Liver (tissue), 8 donors: ENCODE measurements at regions not wholly inside any gene's neighbourhood (a gene's known extent, or its start where the extent isn't known, plus 50 kb on each side); places are given as distances from the start of the nearest gene placed in this dataset.
"Not testable (repeated sequence)": the region's sequence is repeated elsewhere in the genome, so short reads cannot be mapped to it uniquely, and the experiment has no call there.

Experiments
- DNase-seq: peaks from one replicate; pipeline ENCODE4 v3.0.0-alpha.2; 2017; ENCODE audit warnings: low spot score
- H3K27ac ChIP-seq, 2 donors: one replicate each; pipeline ENCODE4 v1.7.0; 2013; ENCODE audit warnings: inconsistent platforms in 2 of 2, low read length in 2 of 2, control low read depth in 1 of 2, low read depth in 1 of 2, mild to moderate bottlenecking in 1 of 2
- H3K27me3 ChIP-seq, 4 donors: one replicate each; pipeline versions ENCODE4 v1.6.1 to v1.7.0; 2013; ENCODE audit warnings: low read length in 3 of 4, inconsistent platforms in 1 of 4, mild to moderate bottlenecking in 1 of 4, moderate library complexity in 1 of 4; ENCODE audit not compliant: control insufficient read depth in 4 of 4, insufficient read depth in 4 of 4
- H3K36me3 ChIP-seq, 4 donors: one replicate each; pipeline versions ENCODE4 v1.6.1 to v1.7.0; 2013; ENCODE audit warnings: low read length in 3 of 4, mild to moderate bottlenecking in 3 of 4, low read depth in 1 of 4, moderate library complexity in 1 of 4; ENCODE audit not compliant: control insufficient read depth in 4 of 4, insufficient read depth in 3 of 4
- H3K4me1 ChIP-seq, 4 donors: one replicate each; pipeline versions ENCODE4 v1.6.1 to v1.7.0; 2013; ENCODE audit warnings: low read length in 3 of 4, mild to moderate bottlenecking in 3 of 4, moderate library complexity in 1 of 4; ENCODE audit not compliant: control insufficient read depth in 4 of 4, insufficient read depth in 4 of 4
- H3K4me3 ChIP-seq, 3 donors: one replicate each; pipeline versions ENCODE4 v1.6.1 to v1.7.0; 2013; ENCODE audit warnings: low read length in 3 of 3, control low read depth in 1 of 3, low read depth in 1 of 3, mild to moderate bottlenecking in 1 of 3
- H3K9ac ChIP-seq, 2 donors: one replicate each; pipeline ENCODE4 v1.7.0; 2013; ENCODE audit warnings: low read length in 2 of 2, mild to moderate bottlenecking in 2 of 2, moderate library complexity in 2 of 2, control low read depth in 1 of 2, low read depth in 1 of 2
- H3K9me3 ChIP-seq, 4 donors: one replicate each; pipeline versions ENCODE4 v1.6.1 to v1.7.0; 2013; ENCODE audit warnings: low read length in 3 of 4; ENCODE audit not compliant: control insufficient read depth in 4 of 4
- ATF3 ChIP-seq: IDR thresholded peaks from 2 replicates; pipeline ENCODE4 v1.6.1; 2016; ENCODE audit warnings: antibody characterized with exemption
- CTCF ChIP-seq: fragments of 150-350 bp; IDR thresholded peaks from 2 replicates; pipeline ENCODE4 v1.5.1; 2017; ENCODE audit warnings: improper control_type of control experiment, low read depth, low read length; ENCODE audit not compliant: missing input control
- EGR1 ChIP-seq, 2 donors: IDR thresholded peaks; 2 replicates each; pipeline ENCODE4 v1.6.1; 2016 to 2018; ENCODE audit warnings: antibody characterized with exemption in 2 of 2, low read depth in 2 of 2
- FOXA1 ChIP-seq: IDR thresholded peaks from 2 replicates; pipeline ENCODE4 v1.6.1; 2016; ENCODE audit warnings: antibody characterized with exemption
- FOXA2 ChIP-seq: IDR thresholded peaks from 2 replicates; pipeline ENCODE4 v1.6.1; 2016; ENCODE audit warnings: antibody characterized with exemption
- GABPA ChIP-seq, 2 donors: IDR thresholded peaks in 1 of 2; conservative IDR thresholded peaks in 1 of 2; 2 replicates each; pipeline ENCODE4 v1.6.1; 2016; ENCODE audit warnings: antibody characterized with exemption in 2 of 2, mild to moderate bottlenecking in 1 of 2, moderate library complexity in 1 of 2
- HNF4A ChIP-seq, 2 donors: conservative IDR thresholded peaks; 2 replicates each; pipeline ENCODE4 v1.6.1; 2016; ENCODE audit warnings: antibody characterized with exemption in 2 of 2, mild to moderate bottlenecking in 2 of 2
- HNF4G ChIP-seq: IDR thresholded peaks from 2 replicates; pipeline ENCODE4 v1.6.1; 2016; ENCODE audit warnings: antibody characterized with exemption
- JUND ChIP-seq, 2 donors: IDR thresholded peaks; 2 replicates each; pipeline ENCODE4 v1.6.1; 2016; ENCODE audit warnings: antibody characterized with exemption in 2 of 2
- MAX ChIP-seq: IDR thresholded peaks from 2 replicates; pipeline ENCODE4 v1.6.1; 2016; ENCODE audit warnings: antibody characterized with exemption
- NR2F2 ChIP-seq: IDR thresholded peaks from 2 replicates; pipeline ENCODE4 v1.6.1; 2016; ENCODE audit warnings: antibody characterized with exemption
- RAD21 ChIP-seq, 2 donors: IDR thresholded peaks; 2 replicates each; pipeline ENCODE4 v1.6.1; 2016; ENCODE audit warnings: antibody characterized with exemption in 2 of 2, mild to moderate bottlenecking in 2 of 2
- REST ChIP-seq: IDR thresholded peaks from 2 replicates; pipeline ENCODE4 v1.6.1; 2016; ENCODE audit warnings: antibody characterized with exemption, mild to moderate bottlenecking
- RXRA ChIP-seq, 2 donors: IDR thresholded peaks; 2 replicates each; pipeline ENCODE4 v1.6.1; 2017 to 2018; ENCODE audit warnings: antibody characterized with exemption in 2 of 2, mild to moderate bottlenecking in 1 of 2
- SP1 ChIP-seq: IDR thresholded peaks from 2 replicates; pipeline ENCODE4 v1.6.1; 2018; ENCODE audit warnings: antibody characterized with exemption, mild to moderate bottlenecking
- TAF1 ChIP-seq: conservative IDR thresholded peaks from 2 replicates; pipeline ENCODE4 v1.6.1; 2016; ENCODE audit warnings: antibody characterized with exemption, mild to moderate bottlenecking
- YY1 ChIP-seq: IDR thresholded peaks from 2 replicates; pipeline ENCODE4 v1.6.1; 2016; ENCODE audit warnings: antibody characterized with exemption, mild to moderate bottlenecking
- WGBS: extraction: QIAGEN DNeasy Blood & Tissue Kit; methylation state at CpG from one replicate; pipeline ENCODE4 v1.1.7; 2013; 5-methylcytosine and 5-hydroxymethylcytosine counted together
- TF ChIP-seq, protein P1 (sequence below): IDR thresholded peaks from 2 replicates; pipeline ENCODE4 v1.6.1; 2016; ENCODE audit warnings: antibody characterized with exemption
- donor health status: healthy.
- donor health status: healthy.
- donor health status: healthy.
- donor health status: healthy.
- donor health status: healthy.

DNA sequence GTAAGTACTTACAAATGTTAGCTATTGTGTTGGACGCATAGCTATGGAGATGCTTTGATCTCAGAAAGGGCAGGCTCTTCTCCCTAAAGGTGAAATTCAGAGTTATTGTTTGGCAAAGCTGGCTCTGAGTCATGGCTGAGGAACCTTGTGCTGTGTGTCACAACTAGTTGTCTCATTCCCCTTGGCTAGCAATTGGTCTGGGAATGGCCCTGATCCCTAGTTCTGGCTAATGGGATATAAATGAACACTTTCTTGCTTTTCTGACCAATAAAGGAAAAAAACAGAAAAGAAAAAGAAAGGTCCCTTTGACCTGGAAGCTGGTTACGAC, 210.6 kb downstream of the MAP2K4 start:
- Histone ChIP-seq H3K9ac (no peak overlapping the region), H3K4me1 (no peaks in the 10 kb centered on the region)
- DNase-seq, result no peak

DNA sequence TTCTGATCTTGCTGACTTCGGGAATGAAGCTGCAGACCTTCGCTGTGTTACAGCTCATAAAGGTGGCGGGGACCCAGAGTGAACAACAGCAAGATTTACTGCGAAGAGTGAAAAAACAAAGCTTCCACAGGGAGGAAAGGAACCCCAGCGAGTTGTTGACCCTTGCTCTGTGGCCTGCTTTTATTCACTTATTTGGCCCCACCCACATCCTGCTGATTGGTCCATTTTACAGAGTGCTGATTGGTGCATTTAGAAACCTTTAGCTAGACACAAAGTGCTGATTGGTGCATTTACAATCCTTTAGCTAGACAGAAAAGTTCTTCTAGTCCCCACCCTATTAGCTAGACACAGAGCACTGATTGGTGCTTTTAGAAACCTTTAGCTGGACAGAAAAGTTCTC, 218.3 kb downstream of the MAP2K4 start:
- not testable (repeated sequence) for H3K4me1 ChIP-seq, H3K4me3 ChIP-seq, DNase-seq, H3K27me3 ChIP-seq, H3K9me3 ChIP-seq, H3K36me3 ChIP-seq, H3K9ac ChIP-seq, H3K27ac ChIP-seq
- 89% methylated on average over 5 of the region's 5 CpGs for WGBS

More for the DNA sequence above, 210.6 kb downstream of the MAP2K4 start:
- TF ChIP-seq REST (no peak), EGR1 (IDR thresholded peaks at IDR 0.05; ENCODE audit: low read depth in 2 of 2) (no peak), RAD21 (IDR thresholded peaks at IDR 0.05) (no peak), ATF3 (no peak), SP1 (no peak), JUND (IDR thresholded peaks at IDR 0.05) (no peak), YY1 (no peak), MAX (no peak), HNF4A (conservative IDR thresholded peaks at IDR 0.05) (no peak), FOXA2 (no peak), CTCF (no peak), RXRA (IDR thresholded peaks at IDR 0.05) (no peak), FOXA1 (no peak), GABPA (IDR thresholded peaks at IDR 0.05 in 1 of 2, conservative IDR thresholded peaks at IDR 0.05 in 1 of 2) (no peak), HNF4G (no peak), NR2F2 (no peak), TAF1 (no peak)
- TF ChIP-seq, protein P1, sequence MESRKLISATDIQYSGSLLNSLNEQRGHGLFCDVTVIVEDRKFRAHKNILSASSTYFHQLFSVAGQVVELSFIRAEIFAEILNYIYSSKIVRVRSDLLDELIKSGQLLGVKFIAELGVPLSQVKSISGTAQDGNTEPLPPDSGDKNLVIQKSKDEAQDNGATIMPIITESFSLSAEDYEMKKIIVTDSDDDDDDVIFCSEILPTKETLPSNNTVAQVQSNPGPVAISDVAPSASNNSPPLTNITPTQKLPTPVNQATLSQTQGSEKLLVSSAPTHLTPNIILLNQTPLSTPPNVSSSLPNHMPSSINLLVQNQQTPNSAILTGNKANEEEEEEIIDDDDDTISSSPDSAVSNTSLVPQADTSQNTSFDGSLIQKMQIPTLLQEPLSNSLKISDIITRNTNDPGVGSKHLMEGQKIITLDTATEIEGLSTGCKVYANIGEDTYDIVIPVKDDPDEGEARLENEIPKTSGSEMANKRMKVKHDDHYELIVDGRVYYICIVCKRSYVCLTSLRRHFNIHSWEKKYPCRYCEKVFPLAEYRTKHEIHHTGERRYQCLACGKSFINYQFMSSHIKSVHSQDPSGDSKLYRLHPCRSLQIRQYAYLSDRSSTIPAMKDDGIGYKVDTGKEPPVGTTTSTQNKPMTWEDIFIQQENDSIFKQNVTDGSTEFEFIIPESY, result no peak
- 80% methylated on average over 2 of the region's 2 CpGs for WGBS
- Histone ChIP-seq H3K4me3 (no peak overlapping the region), H3K27ac (no peak overlapping the region), H3K27me3 (peaks cover 0 to 5% (median 0%) of the 10 kb centered on the region in 4 donors), H3K36me3 (peaks cover 0 to 2% (median 0%) of the 10 kb centered on the region in 4 donors), H3K9me3 (no peaks in the 10 kb centered on the region)
